ENCODE measurements at regions not wholly inside any gene's neighbourhood (a gene's known extent, or its start where the extent isn't known, plus 50 kb on each side); places are given as distances from the start of the nearest gene placed in this dataset.

- TF ChIP-seq BHLHE40 (IDR thresholded peaks at IDR 0.05; ENCODE audit: borderline replicate concordance) = no peak
- no peak for TF ChIP-seq ZNF384 (IDR thresholded peaks at IDR 0.05)
- no peak for TF ChIP-seq SP1 (IDR thresholded peaks at IDR 0.05)
- TF ChIP-seq FOXM1 (IDR thresholded peaks at IDR 0.05; ENCODE audit: borderline replicate concordance) = no peak
Observed at GRCh38 chr3:66709532-66709931, 208.7 kb upstream of the LRIG1 start.
